H1 (cell line): ENCODE measurements at regions not wholly inside any gene's neighbourhood (a gene's known extent, or its start where the extent isn't known, plus 50 kb on each side); places are given as distances from the start of the nearest gene placed in this dataset.

Source experiments
- BCL11A ChIP-seq, 2 experiments: IDR thresholded peaks; one replicate each; pipeline ENCODE4 v1.6.1; 2011; ENCODE audit warnings: low read depth in 2 of 2, low read length in 2 of 2, mild to moderate bottlenecking in 2 of 2
- EGR1 ChIP-seq: IDR thresholded peaks from 2 replicates; pipeline ENCODE4 v1.6.1; 2011; ENCODE audit warnings: low read depth, low read length, borderline replicate concordance
- TAF1 ChIP-seq: IDR thresholded peaks from 2 replicates; pipeline ENCODE4 v1.6.1; 2011; ENCODE audit warnings: mild to moderate bottlenecking, low read depth, low read length

DNA sequence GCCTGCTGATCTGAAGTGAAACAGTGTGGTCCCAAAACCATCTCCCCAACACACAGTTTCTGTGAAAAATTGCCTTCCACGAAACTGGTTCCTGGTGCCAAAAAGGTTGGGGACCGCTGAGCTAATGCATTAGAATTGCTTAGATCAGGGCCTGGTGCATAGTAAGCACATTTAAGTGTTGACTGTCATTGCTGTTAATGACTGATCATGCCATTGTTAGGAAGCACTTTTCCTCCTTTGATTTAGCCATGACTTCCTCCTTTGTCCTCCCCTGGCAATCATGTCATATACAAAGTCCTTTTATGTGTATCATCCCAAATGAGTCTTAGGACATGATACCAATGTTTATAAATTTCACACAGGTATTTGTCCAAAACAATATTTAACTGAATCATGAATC is 81.5 kb upstream of the ATP11B start (continued):
- TF ChIP-seq TAF1, result no peak
- TF ChIP-seq BCL11A (IDR thresholded peaks at IDR 0.05; ENCODE audit: low read depth in 2 of 2, low read length in 2 of 2), result no peak
- no peak for TF ChIP-seq EGR1
